ENCODE measurements at regions not wholly inside any gene's neighbourhood (a gene's known extent, or its start where the extent isn't known, plus 50 kb on each side); places are given as distances from the start of the nearest gene placed in this dataset.

DNA sequence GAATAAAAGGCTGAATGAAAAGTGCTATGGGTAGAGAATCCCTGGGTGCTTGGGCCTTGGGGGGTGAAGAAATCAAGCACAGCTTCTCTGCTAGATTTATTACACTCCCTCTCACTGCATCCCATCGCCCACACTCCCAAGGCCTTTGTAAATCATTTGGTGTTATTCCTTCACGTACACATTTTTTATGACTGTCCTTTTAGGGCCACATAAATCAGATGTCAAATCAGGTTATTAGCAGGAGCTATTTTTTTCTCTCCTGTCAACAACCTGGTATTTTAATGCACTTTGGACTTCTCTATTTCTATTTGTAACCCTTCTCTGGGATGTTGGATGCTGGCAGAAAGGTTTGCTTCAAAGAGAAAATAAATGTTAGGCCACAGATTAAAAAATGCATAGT lies 408.8 kb downstream of the INSC start:
- TF ChIP-seq, protein P1, sequence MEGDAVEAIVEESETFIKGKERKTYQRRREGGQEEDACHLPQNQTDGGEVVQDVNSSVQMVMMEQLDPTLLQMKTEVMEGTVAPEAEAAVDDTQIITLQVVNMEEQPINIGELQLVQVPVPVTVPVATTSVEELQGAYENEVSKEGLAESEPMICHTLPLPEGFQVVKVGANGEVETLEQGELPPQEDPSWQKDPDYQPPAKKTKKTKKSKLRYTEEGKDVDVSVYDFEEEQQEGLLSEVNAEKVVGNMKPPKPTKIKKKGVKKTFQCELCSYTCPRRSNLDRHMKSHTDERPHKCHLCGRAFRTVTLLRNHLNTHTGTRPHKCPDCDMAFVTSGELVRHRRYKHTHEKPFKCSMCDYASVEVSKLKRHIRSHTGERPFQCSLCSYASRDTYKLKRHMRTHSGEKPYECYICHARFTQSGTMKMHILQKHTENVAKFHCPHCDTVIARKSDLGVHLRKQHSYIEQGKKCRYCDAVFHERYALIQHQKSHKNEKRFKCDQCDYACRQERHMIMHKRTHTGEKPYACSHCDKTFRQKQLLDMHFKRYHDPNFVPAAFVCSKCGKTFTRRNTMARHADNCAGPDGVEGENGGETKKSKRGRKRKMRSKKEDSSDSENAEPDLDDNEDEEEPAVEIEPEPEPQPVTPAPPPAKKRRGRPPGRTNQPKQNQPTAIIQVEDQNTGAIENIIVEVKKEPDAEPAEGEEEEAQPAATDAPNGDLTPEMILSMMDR (IDR thresholded peaks at IDR 0.05; ENCODE audit: poor library complexity): no peak
- TF ChIP-seq EZH2 (IDR thresholded peaks at IDR 0.05; ENCODE audit: borderline replicate concordance) (no peak), EZH2phosphoT487 (IDR thresholded peaks at IDR 0.05; ENCODE audit: low read depth, severe bottlenecking, unreplicated experiment) (no peak)
